Body of pancreas (tissue), 4 donors: ENCODE measurements at regions not wholly inside any gene's neighbourhood (a gene's known extent, or its start where the extent isn't known, plus 50 kb on each side); places are given as distances from the start of the nearest gene placed in this dataset.

ENCODE experiments used
- ATAC-seq: fragments of 150-250 bp; one replicate; pipeline ENCODE4 v1.9.1; 2016
- DNase-seq, 4 donors: peaks; one replicate each; pipeline ENCODE4 v3.0.0-alpha.2; 2019
- H3K27ac ChIP-seq, 4 donors: fragments of 200-600 bp; sonication (generic); 1 replicate in 3 of 4; 2 replicates in 1 of 4; pipeline versions ENCODE4 v1.5.1 to v1.6.1; 2016 to 2019; ENCODE audit warnings: mild to moderate bottlenecking in 1 of 4, mixed read lengths in 1 of 4, moderate library complexity in 1 of 4
- H3K27me3 ChIP-seq, 2 donors: fragments of 200-600 bp; sonication (generic); one replicate each; pipeline ENCODE4 v1.6.0; 2016; ENCODE audit warnings: mild to moderate bottlenecking in 1 of 2
- H3K36me3 ChIP-seq, 2 donors: fragments of 200-600 bp; sonication (generic); replicated peaks in 1 of 2; 2 replicates each; pipeline ENCODE4 v1.5.1; 2016; ENCODE audit warnings: low read depth in 2 of 2; ENCODE audit not compliant: insufficient read depth in 1 of 2
- H3K4me1 ChIP-seq: fragments of 200-600 bp; sonication (generic); one replicate; pipeline ENCODE4 v1.6.0; 2016
- H3K4me3 ChIP-seq, 2 donors: fragments of 200-600 bp; sonication (generic); 1 replicate in 1 of 2; 2 replicates in 1 of 2; pipeline ENCODE4 v1.5.1; 2016 to 2019
- H3K9me3 ChIP-seq, 3 donors: fragments of 200-600 bp; sonication (generic); 1 replicate in 2 of 3; 2 replicates in 1 of 3; pipeline ENCODE4 v1.5.1; 2016
- CTCF ChIP-seq, 7 experiments: fragments of 450-650 bp in 4 of 7; fragments of 200-600 bp in 3 of 7; sonication (generic) in 3 of 7; IDR thresholded peaks; one replicate each; pipeline ENCODE4 v1.5.1; 2016 to 2019; ENCODE audit warnings: antibody characterized with exemption in 7 of 7
- POLR2A ChIP-seq, 3 donors: fragments of 450-650 bp; IDR thresholded peaks; one replicate each; pipeline ENCODE4 v1.6.1; 2016; ENCODE audit warnings: antibody characterized with exemption in 3 of 3, mild to moderate bottlenecking in 2 of 3
- WGBS, 2 donors: methylation state at CpG; one replicate each; pipeline ENCODE4 v1.1.5; 2017; 5-methylcytosine and 5-hydroxymethylcytosine counted together
- intact Hi-C: fragments of 100-400 bp; cut with DNase I; formaldehyde crosslinking; loops from one replicate; pipeline ENCODE4 v1.15.1; 2023

- no peaks in the 10 kb centered on the region for H3K4me1 ChIP-seq
- H3K27me3 ChIP-seq, result peaks cover 0 to 9% of the 10 kb centered on the region in 2 donors
- intact Hi-C loops, result no loop called here
- H3K4me3 ChIP-seq, result no peak overlapping the region
- ATAC-seq (no peak), DNase-seq (no peak)
- H3K27ac ChIP-seq, result no peak overlapping the region
- no peaks in the 10 kb centered on the region for H3K36me3 ChIP-seq
- 67 to 76% methylated on average over 2 of the region's 2 CpGs for WGBS, 2 donors
- TF ChIP-seq POLR2A (IDR thresholded peaks at IDR 0.05) (no peak), CTCF (IDR thresholded peaks at IDR 0.05) (no peak)
- no peaks in the 10 kb centered on the region for H3K9me3 ChIP-seq
Measured at GRCh38 chr14:98187281-98187680, 1084.7 kb downstream of the BCL11B start.

GRCh38 chr14:98189062-98189461 is 1082.9 kb downstream of the BCL11B start:
- DNase-seq (no peak), ATAC-seq (no peak)
- 63 to 68% methylated on average over 1 of the region's 1 CpG for WGBS, 2 donors
- no peak overlapping the region for H3K27ac ChIP-seq
- peaks cover 0 to 9% of the 10 kb centered on the region in 2 donors for H3K27me3 ChIP-seq
- H3K4me1 ChIP-seq, result no peaks in the 10 kb centered on the region
- TF ChIP-seq CTCF (IDR thresholded peaks at IDR 0.05) (no peak), POLR2A (IDR thresholded peaks at IDR 0.05) (no peak)
- intact Hi-C loops, result no loop called here
- H3K4me3 ChIP-seq, result no peak overlapping the region
- H3K9me3 ChIP-seq, result no peaks in the 10 kb centered on the region
- H3K36me3 ChIP-seq, result no peaks in the 10 kb centered on the region

- TF ChIP-seq CTCF (IDR thresholded peaks at IDR 0.05) (no peak), POLR2A (IDR thresholded peaks at IDR 0.05) (no peak)
- Histone ChIP-seq H3K36me3 (no peaks in the 10 kb centered on the region), H3K27me3 (peaks cover 0 to 9% of the 10 kb centered on the region in 2 donors), H3K9me3 (no peaks in the 10 kb centered on the region), H3K4me3 (no peak overlapping the region), H3K4me1 (no peaks in the 10 kb centered on the region), H3K27ac (no peak overlapping the region)
- DNase-seq (peak in 1 of 4 donors; percentile 3), ATAC-seq (no peak)
- 60 to 70% methylated on average over 9 of the region's 9 CpGs for WGBS, 2 donors
- intact Hi-C loops, result no loop called here
Measured at GRCh38 chr14:98189511-98189910, 1082.5 kb downstream of the BCL11B start.

GRCh38 chr14:98189944-98190343 is 1082.1 kb downstream of the BCL11B start:
- TF ChIP-seq POLR2A (IDR thresholded peaks at IDR 0.05) (no peak), CTCF (IDR thresholded peaks at IDR 0.05) (no peak)
- no peak for DNase-seq
- no peaks in the 10 kb centered on the region for H3K9me3 ChIP-seq
- no peaks in the 10 kb centered on the region for H3K36me3 ChIP-seq
- H3K27ac ChIP-seq, result no peak overlapping the region
- H3K4me1 ChIP-seq, result no peaks in the 10 kb centered on the region
- H3K27me3 ChIP-seq, result peaks cover 0 to 8% of the 10 kb centered on the region in 2 donors
- no peak for ATAC-seq
- WGBS, 2 donors, result 82 to 91% methylated on average over 1 of the region's 1 CpG
- intact Hi-C loops, result no loop called here
- no peak overlapping the region for H3K4me3 ChIP-seq

- DNase-seq (no peak), ATAC-seq (no peak)
- H3K27me3 ChIP-seq, result no peaks in the 10 kb centered on the region
- intact Hi-C loops, result no loop called here
- no peak overlapping the region for H3K27ac ChIP-seq
- TF ChIP-seq CTCF (IDR thresholded peaks at IDR 0.05) (no peak), POLR2A (IDR thresholded peaks at IDR 0.05) (no peak)
- H3K4me1 ChIP-seq, result no peaks in the 10 kb centered on the region
- no peaks in the 10 kb centered on the region for H3K36me3 ChIP-seq
- H3K9me3 ChIP-seq, result no peaks in the 10 kb centered on the region
- WGBS, 2 donors, result 47 to 79% methylated on average over 2 of the region's 2 CpGs
- no peak overlapping the region for H3K4me3 ChIP-seq
Measured at GRCh38 chr14:98192946-98193345, 1079.1 kb downstream of the BCL11B start.
